H1 (cell line): ENCODE measurements at regions not wholly inside any gene's neighbourhood (a gene's known extent, or its start where the extent isn't known, plus 50 kb on each side); places are given as distances from the start of the nearest gene placed in this dataset.

ENCODE experiments used
- CTCF ChIA-PET: fragments of 300-600 bp; sonication (Branson Sonifier 250); formaldehyde crosslinking; loops from one replicate; lab custom pipeline; 2021; ENCODE audit not compliant: partially characterized antibody; lab: Charles Lee
- POLR2A ChIA-PET: fragments of 300-600 bp; sonication (Branson Sonifier 250); formaldehyde crosslinking; loops from one replicate; lab custom pipeline; 2021; ENCODE audit warnings: inconsistent platforms; ENCODE audit not compliant: partially characterized antibody; lab: Charles Lee
- DNase-seq, 2 experiments: peaks; one replicate each; pipeline versions ENCODE4 v3.0.0 to v3.0.0-alpha.2; 2010 to 2022; ENCODE audit warnings: low spot score in 2 of 2, low read depth in 1 of 2, mixed read lengths in 1 of 2
- FAIRE-seq: peaks from 2 replicates; lab custom pipeline; 2011; peaks lifted over from hg19 to GRCh38; lab: Jason Lieb, UNC
- H2AFZ ChIP-seq: 2 replicates; pipeline ENCODE4 v1.8.1; 2012; ENCODE audit warnings: low read length, inconsistent platforms
- H2AK5ac ChIP-seq: 2 replicates; pipeline ENCODE4 v1.6.1; 2013; ENCODE audit warnings: low read depth, low read length
- H2BK120ac ChIP-seq: replicated peaks from 2 replicates; pipeline ENCODE3; 2013; ENCODE audit warnings: low read depth, low read length, inconsistent platforms
- H2BK12ac ChIP-seq: 2 replicates; pipeline ENCODE4 v1.6.1; 2013; ENCODE audit warnings: low read depth, low read length
- H2BK15ac ChIP-seq: 2 replicates; pipeline ENCODE4 v1.6.1; 2013; ENCODE audit warnings: low read length
- H2BK20ac ChIP-seq: 2 replicates; pipeline ENCODE4 v1.6.1; 2013; ENCODE audit warnings: low read length
- H2BK5ac ChIP-seq: 2 replicates; pipeline ENCODE4 v1.6.1; 2013; ENCODE audit warnings: low read depth, low read length
- H3K14ac ChIP-seq: 2 replicates; pipeline ENCODE4 v1.6.1; 2013; ENCODE audit warnings: inconsistent platforms; ENCODE audit not compliant: insufficient read length
- H3K18ac ChIP-seq: 2 replicates; pipeline ENCODE4 v1.6.1; 2013; ENCODE audit warnings: low read length; ENCODE audit errors: extremely low read depth
- H3K23ac ChIP-seq: 2 replicates; pipeline ENCODE4 v1.6.1; 2013; ENCODE audit warnings: inconsistent platforms; ENCODE audit not compliant: insufficient read length
- H3K23me2 ChIP-seq: 2 replicates; pipeline ENCODE4 v1.6.1; 2013; ENCODE audit warnings: low read depth, low read length
- H3K27ac ChIP-seq: 2 replicates; pipeline ENCODE4 v1.6.1; 2011; ENCODE audit warnings: low read depth, low read length, inconsistent platforms
- H3K27me3 ChIP-seq, 4 experiments: replicated peaks in 1 of 4; 1 replicate in 1 of 4; 2 replicates in 3 of 4; pipeline versions ENCODE4 v1.6.1 to v1.8.1; 2011 to 2013; ENCODE audit warnings: low read length in 3 of 4, mild to moderate bottlenecking in 3 of 4, inconsistent platforms in 2 of 4, mixed read lengths in 2 of 4, moderate library complexity in 1 of 4; ENCODE audit not compliant: control insufficient read depth in 3 of 4, insufficient read depth in 3 of 4; ENCODE audit errors: extremely low read depth in 1 of 4
- H3K36me3 ChIP-seq, 4 experiments: 2 replicates each; pipeline versions ENCODE4 v1.6.1 to v1.8.1; 2011 to 2013; ENCODE audit warnings: mild to moderate bottlenecking in 4 of 4, low read length in 3 of 4, moderate library complexity in 2 of 4, control low read depth in 1 of 4, inconsistent platforms in 1 of 4; ENCODE audit not compliant: insufficient read depth in 4 of 4, control insufficient read depth in 2 of 4
- H3K4ac ChIP-seq: replicated peaks from 2 replicates; pipeline ENCODE3; 2013; ENCODE audit warnings: low read length, low read depth, mixed read lengths, inconsistent platforms; ENCODE audit not compliant: insufficient read length
- H3K4me1 ChIP-seq, 4 experiments: replicated peaks in 1 of 4; 1 replicate in 1 of 4; 2 replicates in 3 of 4; pipeline versions ENCODE4 v1.6.1 to v1.8.1; 2011 to 2013; ENCODE audit warnings: low read length in 3 of 4, inconsistent platforms in 2 of 4, mixed read lengths in 1 of 4; ENCODE audit not compliant: insufficient read depth in 4 of 4, control insufficient read depth in 3 of 4
- H3K4me2 ChIP-seq, 2 experiments: 2 replicates each; pipeline versions ENCODE4 v1.6.1 to v1.8.1; 2011 to 2013; ENCODE audit warnings: low read depth in 2 of 2, low read length in 2 of 2, control low read depth in 1 of 2, inconsistent platforms in 1 of 2, mild to moderate bottlenecking in 1 of 2; ENCODE audit not compliant: insufficient read depth in 1 of 2
- H3K4me3 ChIP-seq, 4 experiments: fragments of 200-600, 300-600 bp in 1 of 4; sonication (generic), shearing (Covaris generic), sonication (Bioruptor Twin) in 1 of 4; 2 replicates each; pipeline versions ENCODE4 v1.5.1 to v1.8.1; 2011 to 2016; ENCODE audit warnings: low read length in 4 of 4, low read depth in 3 of 4, control low read depth in 2 of 4, inconsistent platforms in 2 of 4, mild to moderate bottlenecking in 2 of 4, mixed read lengths in 1 of 4, moderate library complexity in 1 of 4; ENCODE audit not compliant: insufficient read depth in 2 of 4; ENCODE audit errors: extremely low read depth in 1 of 4
- H3K56ac ChIP-seq: replicated peaks from 2 replicates; pipeline ENCODE3; 2013; ENCODE audit warnings: low read depth, mild to moderate bottlenecking, mixed read lengths, low read length, inconsistent platforms; ENCODE audit not compliant: insufficient read length
- H3K79me1 ChIP-seq: 2 replicates; pipeline ENCODE4 v1.6.1; 2013; ENCODE audit warnings: low read depth, low read length, control low read depth
- H3K79me2 ChIP-seq, 2 experiments: 2 replicates each; pipeline versions ENCODE4 v1.6.1 to v1.8.1; 2012 to 2013; ENCODE audit warnings: low read length in 2 of 2, mild to moderate bottlenecking in 2 of 2, inconsistent platforms in 1 of 2; ENCODE audit not compliant: insufficient read depth in 2 of 2, control insufficient read depth in 1 of 2
- H3K9ac ChIP-seq, 4 experiments: replicated peaks in 1 of 4; 1 replicate in 1 of 4; 2 replicates in 3 of 4; pipeline versions ENCODE4 v1.6.1 to v1.8.1; 2011 to 2013; ENCODE audit warnings: low read depth in 3 of 4, low read length in 3 of 4, control low read depth in 2 of 4, mild to moderate bottlenecking in 2 of 4, moderate library complexity in 2 of 4, inconsistent platforms in 1 of 4; ENCODE audit errors: extremely low read depth in 1 of 4
- H3K9me3 ChIP-seq, 2 experiments: 2 replicates each; pipeline versions ENCODE4 v1.6.1 to v1.8.1; 2012 to 2013; ENCODE audit warnings: mild to moderate bottlenecking in 2 of 2, moderate library complexity in 2 of 2, control low read depth in 1 of 2, inconsistent platforms in 1 of 2, low read depth in 1 of 2, low read length in 1 of 2, mixed read lengths in 1 of 2; ENCODE audit not compliant: insufficient read depth in 2 of 2
- H4K20me1 ChIP-seq, 2 experiments: replicated peaks in 1 of 2; 2 replicates each; pipeline versions ENCODE3 to v1.8.1; 2011 to 2013; ENCODE audit warnings: inconsistent platforms in 2 of 2, low read length in 2 of 2, mild to moderate bottlenecking in 1 of 2; ENCODE audit not compliant: insufficient read depth in 2 of 2, control insufficient read depth in 1 of 2
- H4K5ac ChIP-seq: 2 replicates; pipeline ENCODE4 v1.6.1; 2013; ENCODE audit warnings: low read length, low read depth, mixed read lengths, inconsistent platforms; ENCODE audit not compliant: insufficient read length
- H4K8ac ChIP-seq: 2 replicates; pipeline ENCODE4 v1.8.0; 2013; ENCODE audit warnings: mild to moderate bottlenecking, moderate library complexity, low read length, inconsistent platforms; ENCODE audit not compliant: insufficient read depth; ENCODE audit errors: extremely low read depth
- H4K91ac ChIP-seq: replicated peaks from 2 replicates; pipeline ENCODE3; 2013; ENCODE audit warnings: low read length, mixed read lengths, inconsistent platforms; ENCODE audit not compliant: insufficient read length
- BACH1 ChIP-seq: IDR thresholded peaks from 2 replicates; pipeline ENCODE4 v1.6.1; 2012; ENCODE audit warnings: low read length, improper control_type of control experiment
- CEBPB ChIP-seq: IDR thresholded peaks from 2 replicates; pipeline ENCODE4 v1.6.1; 2012; ENCODE audit warnings: low read depth, low read length
- EP300 ChIP-seq, 2 experiments: IDR thresholded peaks; 1 replicate in 1 of 2; 2 replicates in 1 of 2; pipeline ENCODE4 v1.6.1; 2011 to 2012; ENCODE audit warnings: low read depth in 2 of 2, low read length in 2 of 2, mild to moderate bottlenecking in 2 of 2, borderline replicate concordance in 1 of 2, inconsistent platforms in 1 of 2, moderate library complexity in 1 of 2
- JUN ChIP-seq: IDR thresholded peaks from 2 replicates; pipeline ENCODE4 v1.6.1; 2011; ENCODE audit warnings: low read depth, mild to moderate bottlenecking, improper control_type of control experiment, low read length
- RAD21 ChIP-seq, 2 experiments: IDR thresholded peaks in 1 of 2; conservative IDR thresholded peaks in 1 of 2; 2 replicates each; pipeline ENCODE4 v1.6.1; 2011; ENCODE audit warnings: low read depth in 2 of 2, low read length in 2 of 2, improper control_type of control experiment in 1 of 2, inconsistent platforms in 1 of 2, mild to moderate bottlenecking in 1 of 2, moderate library complexity in 1 of 2
- RXRA ChIP-seq: IDR thresholded peaks from 2 replicates; pipeline ENCODE4 v1.6.1; 2011; ENCODE audit warnings: low read depth, mild to moderate bottlenecking, low read length, moderate library complexity; ENCODE audit not compliant: insufficient read depth
- SIN3A ChIP-seq, 2 experiments: IDR thresholded peaks in 1 of 2; conservative IDR thresholded peaks in 1 of 2; 2 replicates each; pipeline ENCODE4 v1.6.1; 2011 to 2012; ENCODE audit warnings: low read length in 2 of 2, improper control_type of control experiment in 1 of 2, low read depth in 1 of 2, mild to moderate bottlenecking in 1 of 2
- SP4 ChIP-seq: IDR thresholded peaks from 2 replicates; pipeline ENCODE4 v1.6.1; 2012; ENCODE audit warnings: low read length, inconsistent platforms
- whole genome bisulfite sequencing, 2 experiments: shearing (Covaris generic) in 1 of 2; methylation state at CpG; one replicate each; pipeline versions ENCODE4 v1.1.6 to v1.1.7; 2013 to 2015; ENCODE audit warnings: low lambda C conversion rate in 2 of 2, mixed read lengths in 2 of 2, inconsistent platforms in 1 of 2, low coverage in 1 of 2, missing lambda C conversion rate in 1 of 2; ENCODE audit not compliant: insufficient replicate concordance in 2 of 2, insufficient coverage in 1 of 2, insufficient read length in 1 of 2; ENCODE audit errors: extremely low coverage in 1 of 2, missing lambda C conversion rate in 1 of 2; 5-methylcytosine and 5-hydroxymethylcytosine counted together

DNA sequence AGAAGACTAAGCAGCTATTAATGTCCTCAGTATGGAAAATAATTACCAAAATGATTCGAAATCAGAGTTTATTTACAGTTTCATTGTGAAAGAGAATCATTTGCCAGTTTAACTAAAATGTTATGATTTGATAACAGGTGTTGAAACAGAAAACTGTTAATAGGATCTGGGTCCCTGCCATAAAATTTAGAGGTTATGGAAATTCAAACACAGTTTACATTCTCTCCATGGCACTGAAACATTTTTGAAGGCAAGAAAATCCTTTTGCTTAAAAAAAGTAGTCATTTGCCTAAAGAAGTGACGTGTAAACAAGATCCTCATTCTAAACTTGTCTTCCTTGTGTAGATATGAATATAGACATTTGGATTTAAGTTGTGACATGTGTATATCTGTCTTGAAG lies 743.8 kb downstream of the SLC4A3 start:
- FAIRE-seq, result no peak

More for the DNA sequence above, 743.8 kb downstream of the SLC4A3 start:
- Histone ChIP-seq H3K4ac (no peak overlapping the region), H3K23ac (no peak overlapping the region), H2BK5ac (no peak overlapping the region), H3K14ac (no peak overlapping the region), H3K36me3 (no peaks in the 10 kb centered on the region), H3K18ac (no peak overlapping the region), H2BK15ac (no peak overlapping the region), H4K8ac (no peak overlapping the region), H3K4me1 (peaks cover 0 to 5% (median under 1%) of the 10 kb centered on the region in 4 experiments; a peak in 4 of 7 replicates), H3K4me2 (no peak overlapping the region), H3K27me3 (no peaks in the 10 kb centered on the region), H3K56ac (no peak overlapping the region), H2AK5ac (no peak overlapping the region), H3K9me3 (0 out of 4 replicates have a peak, but pooled peaks cover 0 to 3% of the 10 kb centered on the region in 2 experiments), H3K79me1 (no peaks in the 10 kb centered on the region), H3K9ac (no peak overlapping the region), H2AFZ (no peak overlapping the region), H3K4me3 (no peak overlapping the region), H2BK20ac (no peak overlapping the region), H3K79me2 (no peaks in the 10 kb centered on the region), H3K27ac (no peak overlapping the region), H3K23me2 (no peaks in the 10 kb centered on the region), H2BK120ac (no peak overlapping the region), H4K5ac (no peak overlapping the region), H2BK12ac (no peak overlapping the region), H4K20me1 (no peaks in the 10 kb centered on the region), H4K91ac (no peak overlapping the region)
- no peak for TF ChIP-seq RXRA
- TF ChIP-seq BACH1, result no peak
- no peak for TF ChIP-seq RAD21 (IDR thresholded peaks at IDR 0.05 in 1 of 2, conservative IDR thresholded peaks at IDR 0.05 in 1 of 2; ENCODE audit: low read depth in 2 of 2, low read length in 2 of 2)
- no peak for TF ChIP-seq JUN
- TF ChIP-seq SP4, result no peak
- no peak for TF ChIP-seq EP300 (IDR thresholded peaks at IDR 0.05; ENCODE audit: borderline replicate concordance in 1 of 2, low read depth in 2 of 2, low read length in 2 of 2)
- TF ChIP-seq CEBPB, result no peak
- no peak for TF ChIP-seq SIN3A (conservative IDR thresholded peaks at IDR 0.05 in 1 of 2, IDR thresholded peaks at IDR 0.05 in 1 of 2; ENCODE audit: low read depth in 1 of 2, low read length in 2 of 2)
- CTCF ChIA-PET, result no interaction called here
- no peak for DNase-seq
- 89% methylated on average over 2 of the region's 2 CpGs; no CpG with 5 or more reads in 1 of the 2 experiments for WGBS, 2 experiments
- POLR2A ChIA-PET, result no interaction called here
